SK-N-SH (cell line): ENCODE measurements at regions not wholly inside any gene's neighbourhood (a gene's known extent, or its start where the extent isn't known, plus 50 kb on each side); places are given as distances from the start of the nearest gene placed in this dataset.

Experiments
- NFIC ChIP-seq: IDR thresholded peaks from 2 replicates; pipeline ENCODE4 v1.4.0; 2012; ENCODE audit warnings: borderline replicate concordance
- RXRA ChIP-seq: IDR thresholded peaks from 2 replicates; pipeline ENCODE4 v1.4.0; 2012; ENCODE audit warnings: low read depth, mild to moderate bottlenecking, borderline replicate concordance
- TF ChIP-seq, protein P1 (sequence below): fragments of 200-600 bp; sonication (generic); IDR thresholded peaks from 2 replicates; pipeline ENCODE4 v1.6.1; 2017; ENCODE audit warnings: antibody characterized with exemption, mild to moderate bottlenecking, moderate library complexity
- TF ChIP-seq, protein P2 (sequence below): fragments of 150-350 bp; IDR thresholded peaks from 2 replicates; pipeline ENCODE4 v1.6.1; 2016; ENCODE audit warnings: mild to moderate bottlenecking, low read depth, low read length
- TF ChIP-seq, protein P3 (sequence below): IDR thresholded peaks from 2 replicates; pipeline ENCODE4 v1.6.1; 2012; ENCODE audit warnings: mild to moderate bottlenecking, low read depth, low read length, moderate library complexity

DNA sequence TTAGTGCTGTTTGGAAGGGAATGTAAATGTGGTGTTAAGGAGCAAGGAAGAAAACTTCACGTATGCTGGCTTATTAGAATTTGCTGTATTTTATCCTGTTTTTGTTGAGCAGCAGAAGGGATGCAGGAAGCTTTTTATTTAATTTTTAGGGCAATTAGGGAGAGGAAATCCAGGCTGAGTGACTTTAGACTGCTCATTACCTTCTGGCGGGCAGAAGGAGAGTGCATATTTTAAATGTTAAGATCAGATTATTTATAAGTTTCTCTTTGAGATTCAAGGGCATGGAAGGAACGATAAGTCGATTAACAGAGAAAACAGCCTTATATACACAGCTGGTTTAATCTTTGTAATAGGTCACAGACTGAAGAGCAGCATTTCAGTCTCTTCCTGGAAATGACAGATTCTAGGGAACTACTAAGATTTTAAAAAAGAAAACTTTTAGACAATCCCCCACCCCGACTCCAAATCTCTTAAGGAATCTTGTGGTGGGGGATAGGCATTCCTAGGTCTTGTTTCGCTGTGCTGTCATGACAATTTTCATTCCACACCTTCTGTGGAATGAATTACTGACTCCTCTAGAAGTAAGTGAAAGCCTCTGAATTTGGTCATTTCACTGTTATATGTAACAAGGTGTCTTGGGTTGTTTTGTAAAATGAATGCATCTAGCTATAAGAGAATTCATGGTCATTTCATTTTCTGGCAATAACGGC lies 402.5 kb downstream of the RAPGEF2 start:
- TF ChIP-seq, protein P1, sequence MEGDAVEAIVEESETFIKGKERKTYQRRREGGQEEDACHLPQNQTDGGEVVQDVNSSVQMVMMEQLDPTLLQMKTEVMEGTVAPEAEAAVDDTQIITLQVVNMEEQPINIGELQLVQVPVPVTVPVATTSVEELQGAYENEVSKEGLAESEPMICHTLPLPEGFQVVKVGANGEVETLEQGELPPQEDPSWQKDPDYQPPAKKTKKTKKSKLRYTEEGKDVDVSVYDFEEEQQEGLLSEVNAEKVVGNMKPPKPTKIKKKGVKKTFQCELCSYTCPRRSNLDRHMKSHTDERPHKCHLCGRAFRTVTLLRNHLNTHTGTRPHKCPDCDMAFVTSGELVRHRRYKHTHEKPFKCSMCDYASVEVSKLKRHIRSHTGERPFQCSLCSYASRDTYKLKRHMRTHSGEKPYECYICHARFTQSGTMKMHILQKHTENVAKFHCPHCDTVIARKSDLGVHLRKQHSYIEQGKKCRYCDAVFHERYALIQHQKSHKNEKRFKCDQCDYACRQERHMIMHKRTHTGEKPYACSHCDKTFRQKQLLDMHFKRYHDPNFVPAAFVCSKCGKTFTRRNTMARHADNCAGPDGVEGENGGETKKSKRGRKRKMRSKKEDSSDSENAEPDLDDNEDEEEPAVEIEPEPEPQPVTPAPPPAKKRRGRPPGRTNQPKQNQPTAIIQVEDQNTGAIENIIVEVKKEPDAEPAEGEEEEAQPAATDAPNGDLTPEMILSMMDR: no peak
- TF ChIP-seq, protein P2, sequence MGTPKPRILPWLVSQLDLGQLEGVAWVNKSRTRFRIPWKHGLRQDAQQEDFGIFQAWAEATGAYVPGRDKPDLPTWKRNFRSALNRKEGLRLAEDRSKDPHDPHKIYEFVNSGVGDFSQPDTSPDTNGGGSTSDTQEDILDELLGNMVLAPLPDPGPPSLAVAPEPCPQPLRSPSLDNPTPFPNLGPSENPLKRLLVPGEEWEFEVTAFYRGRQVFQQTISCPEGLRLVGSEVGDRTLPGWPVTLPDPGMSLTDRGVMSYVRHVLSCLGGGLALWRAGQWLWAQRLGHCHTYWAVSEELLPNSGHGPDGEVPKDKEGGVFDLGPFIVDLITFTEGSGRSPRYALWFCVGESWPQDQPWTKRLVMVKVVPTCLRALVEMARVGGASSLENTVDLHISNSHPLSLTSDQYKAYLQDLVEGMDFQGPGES: no peak
- TF ChIP-seq, protein P3, sequence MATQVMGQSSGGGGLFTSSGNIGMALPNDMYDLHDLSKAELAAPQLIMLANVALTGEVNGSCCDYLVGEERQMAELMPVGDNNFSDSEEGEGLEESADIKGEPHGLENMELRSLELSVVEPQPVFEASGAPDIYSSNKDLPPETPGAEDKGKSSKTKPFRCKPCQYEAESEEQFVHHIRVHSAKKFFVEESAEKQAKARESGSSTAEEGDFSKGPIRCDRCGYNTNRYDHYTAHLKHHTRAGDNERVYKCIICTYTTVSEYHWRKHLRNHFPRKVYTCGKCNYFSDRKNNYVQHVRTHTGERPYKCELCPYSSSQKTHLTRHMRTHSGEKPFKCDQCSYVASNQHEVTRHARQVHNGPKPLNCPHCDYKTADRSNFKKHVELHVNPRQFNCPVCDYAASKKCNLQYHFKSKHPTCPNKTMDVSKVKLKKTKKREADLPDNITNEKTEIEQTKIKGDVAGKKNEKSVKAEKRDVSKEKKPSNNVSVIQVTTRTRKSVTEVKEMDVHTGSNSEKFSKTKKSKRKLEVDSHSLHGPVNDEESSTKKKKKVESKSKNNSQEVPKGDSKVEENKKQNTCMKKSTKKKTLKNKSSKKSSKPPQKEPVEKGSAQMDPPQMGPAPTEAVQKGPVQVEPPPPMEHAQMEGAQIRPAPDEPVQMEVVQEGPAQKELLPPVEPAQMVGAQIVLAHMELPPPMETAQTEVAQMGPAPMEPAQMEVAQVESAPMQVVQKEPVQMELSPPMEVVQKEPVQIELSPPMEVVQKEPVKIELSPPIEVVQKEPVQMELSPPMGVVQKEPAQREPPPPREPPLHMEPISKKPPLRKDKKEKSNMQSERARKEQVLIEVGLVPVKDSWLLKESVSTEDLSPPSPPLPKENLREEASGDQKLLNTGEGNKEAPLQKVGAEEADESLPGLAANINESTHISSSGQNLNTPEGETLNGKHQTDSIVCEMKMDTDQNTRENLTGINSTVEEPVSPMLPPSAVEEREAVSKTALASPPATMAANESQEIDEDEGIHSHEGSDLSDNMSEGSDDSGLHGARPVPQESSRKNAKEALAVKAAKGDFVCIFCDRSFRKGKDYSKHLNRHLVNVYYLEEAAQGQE: no peak
- TF ChIP-seq RXRA (no peak), NFIC (no peak)
